Omental fat pad (tissue), 3 donors: ENCODE measurements at regions not wholly inside any gene's neighbourhood (a gene's known extent, or its start where the extent isn't known, plus 50 kb on each side); places are given as distances from the start of the nearest gene placed in this dataset.
"Not testable (repeated sequence)": the region's sequence is repeated elsewhere in the genome, so short reads cannot be mapped to it uniquely, and the experiment has no call there.

Source experiments
- ATAC-seq: fragments of 150-250 bp; one replicate; pipeline ENCODE4 v1.9.1; 2016; ENCODE audit warnings: mild to moderate bottlenecking, moderate library complexity; ENCODE audit not compliant: low FRiP score
- DNase-seq: peaks from one replicate; pipeline ENCODE4 v3.0.0-alpha.2; 2019; ENCODE audit warnings: low spot score
- CTCF ChIP-seq, 3 donors: fragments of 450-650 bp; IDR thresholded peaks; one replicate each; pipeline ENCODE4 v1.5.1; 2016 to 2017; ENCODE audit warnings: antibody characterized with exemption in 3 of 3, mild to moderate bottlenecking in 3 of 3, moderate library complexity in 2 of 3

DNA sequence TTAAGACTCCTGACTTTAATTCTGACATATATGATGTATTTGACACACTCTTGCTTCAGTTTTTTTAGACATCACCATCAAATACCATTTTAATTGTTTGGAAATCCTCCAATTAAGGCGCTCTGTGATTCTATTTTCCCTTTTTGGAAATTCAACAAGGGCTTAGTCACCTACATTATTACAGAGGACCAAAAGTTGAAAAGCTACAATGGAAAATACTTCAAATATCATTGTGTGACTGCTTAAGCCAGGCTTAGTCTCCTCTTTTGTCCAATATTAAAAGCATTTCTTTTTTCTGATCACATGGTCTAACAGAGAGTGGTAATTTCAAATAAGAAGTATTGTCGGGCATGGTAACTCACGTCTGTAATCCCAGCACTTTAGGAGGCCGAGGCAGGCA, 160.3 kb downstream of the CEMIP2 start:
- TF ChIP-seq CTCF (IDR thresholded peaks at IDR 0.05) = no peak
- ATAC-seq (no peak), DNase-seq (no peak)

GRCh38 chr9:71607461-71607881, 160.8 kb downstream of the CEMIP2 start:
- ATAC-seq = no peak
- DNase-seq = no peak
- TF ChIP-seq CTCF (IDR thresholded peaks at IDR 0.05) = no peak

- DNase-seq = peak; percentile 71
- peak in 1 of 3 donors; percentile 35 for TF ChIP-seq CTCF (IDR thresholded peaks at IDR 0.05)
Measured at GRCh38 chr9:71604197-71605063, 163.9 kb downstream of the CEMIP2 start.

DNA sequence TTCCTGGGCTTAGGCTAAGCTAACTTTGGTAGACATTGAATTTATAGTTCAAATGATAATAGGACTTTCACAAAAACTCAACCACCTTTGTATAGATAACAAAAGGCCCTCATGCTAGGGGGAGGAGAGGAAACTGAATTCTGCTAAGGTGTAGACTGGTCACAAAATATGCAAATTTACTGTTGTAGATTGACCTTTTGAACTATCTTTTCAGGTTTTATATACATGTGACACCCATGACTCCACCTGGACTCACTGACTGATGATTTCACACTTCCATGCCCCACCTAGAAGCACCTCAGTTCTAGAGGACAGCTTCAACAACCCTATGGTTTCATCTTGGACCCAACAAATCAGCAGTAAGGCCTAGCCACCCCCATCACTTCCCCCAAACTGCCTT, 165.7 kb downstream of the CEMIP2 start:
- ATAC-seq = no peak

More at GRCh38 chr9:71604197-71605063, 163.9 kb downstream of the CEMIP2 start:
- peak; percentile 82 for ATAC-seq

GRCh38 chr9:71595762-71596161, 172.6 kb downstream of the CEMIP2 start:
- not testable (repeated sequence) for DNase-seq, ATAC-seq

More for the DNA sequence above, 165.7 kb downstream of the CEMIP2 start:
- TF ChIP-seq CTCF (IDR thresholded peaks at IDR 0.05) = no peak
- no peak for DNase-seq

- no peak for ATAC-seq
- no peak for DNase-seq
- no peak for TF ChIP-seq CTCF (IDR thresholded peaks at IDR 0.05)
Measured at GRCh38 chr9:71594541-71594940, 173.8 kb downstream of the CEMIP2 start.

GRCh38 chr9:71592400-71592799, 175.9 kb downstream of the CEMIP2 start:
- DNase-seq (no peak), ATAC-seq (no peak)
- no peak for TF ChIP-seq CTCF (IDR thresholded peaks at IDR 0.05)
